A549 (cell line): ENCODE measurements at regions not wholly inside any gene's neighbourhood (a gene's known extent, or its start where the extent isn't known, plus 50 kb on each side); places are given as distances from the start of the nearest gene placed in this dataset.

Source experiments
- PHF8 ChIP-seq: fragments of 200-600 bp; sonication (generic); IDR thresholded peaks from 2 replicates; pipeline ENCODE4 v1.6.1; 2016; ENCODE audit warnings: low read depth, mild to moderate bottlenecking, antibody characterized with exemption, moderate library complexity, borderline replicate concordance
- REST ChIP-seq: fragments of 200-600 bp; sonication (generic); IDR thresholded peaks from 2 replicates; pipeline ENCODE4 v1.6.1; 2016; ENCODE audit warnings: antibody characterized with exemption, mild to moderate bottlenecking, moderate library complexity
- RFX5 ChIP-seq: fragments of 450-650 bp; IDR thresholded peaks from 2 replicates; pipeline ENCODE4 v1.7.1; 2014; ENCODE audit warnings: antibody characterized with exemption, mild to moderate bottlenecking, moderate library complexity
- TF ChIP-seq, protein P1 (sequence below): fragments of >200 bp; sonication (Bioruptor Twin); formaldehyde crosslinking; IDR thresholded peaks from 3 replicates; pipeline ENCODE4 v1.5.1; 2016

DNA sequence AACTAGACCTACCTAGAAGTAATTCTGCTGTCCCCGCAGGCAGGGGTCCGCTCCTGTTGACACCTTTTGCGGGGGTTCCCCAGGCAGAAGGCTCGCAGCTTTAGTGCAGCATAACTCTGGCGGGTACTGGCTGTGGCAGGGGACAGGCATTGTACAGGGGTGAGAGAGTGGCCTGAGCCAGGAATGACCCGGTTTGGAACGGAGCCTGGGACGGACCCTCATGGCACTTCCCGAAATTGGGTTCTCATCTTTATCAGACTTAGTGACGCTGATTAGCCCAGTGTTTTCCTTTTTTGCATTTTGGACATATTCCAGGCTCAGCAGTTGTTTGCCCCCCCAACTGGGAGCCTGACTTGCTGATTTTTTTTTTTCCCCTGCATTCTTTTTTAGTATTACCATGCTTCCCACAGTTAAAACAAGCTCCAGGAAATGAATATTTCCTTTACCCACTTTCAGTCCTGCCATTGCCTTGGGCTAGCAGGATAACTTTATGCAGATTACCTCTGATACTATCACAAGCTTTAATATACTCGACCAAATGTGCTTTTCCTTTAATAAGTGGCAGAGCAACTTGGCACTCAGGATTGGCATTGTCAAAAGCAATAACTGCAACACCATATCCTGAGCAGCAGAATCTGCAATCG, 55.8 kb upstream of the WDR1 start:
- TF ChIP-seq, protein P1, sequence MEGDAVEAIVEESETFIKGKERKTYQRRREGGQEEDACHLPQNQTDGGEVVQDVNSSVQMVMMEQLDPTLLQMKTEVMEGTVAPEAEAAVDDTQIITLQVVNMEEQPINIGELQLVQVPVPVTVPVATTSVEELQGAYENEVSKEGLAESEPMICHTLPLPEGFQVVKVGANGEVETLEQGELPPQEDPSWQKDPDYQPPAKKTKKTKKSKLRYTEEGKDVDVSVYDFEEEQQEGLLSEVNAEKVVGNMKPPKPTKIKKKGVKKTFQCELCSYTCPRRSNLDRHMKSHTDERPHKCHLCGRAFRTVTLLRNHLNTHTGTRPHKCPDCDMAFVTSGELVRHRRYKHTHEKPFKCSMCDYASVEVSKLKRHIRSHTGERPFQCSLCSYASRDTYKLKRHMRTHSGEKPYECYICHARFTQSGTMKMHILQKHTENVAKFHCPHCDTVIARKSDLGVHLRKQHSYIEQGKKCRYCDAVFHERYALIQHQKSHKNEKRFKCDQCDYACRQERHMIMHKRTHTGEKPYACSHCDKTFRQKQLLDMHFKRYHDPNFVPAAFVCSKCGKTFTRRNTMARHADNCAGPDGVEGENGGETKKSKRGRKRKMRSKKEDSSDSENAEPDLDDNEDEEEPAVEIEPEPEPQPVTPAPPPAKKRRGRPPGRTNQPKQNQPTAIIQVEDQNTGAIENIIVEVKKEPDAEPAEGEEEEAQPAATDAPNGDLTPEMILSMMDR: no peak
- TF ChIP-seq REST: no peak
- no peak for TF ChIP-seq RFX5
- TF ChIP-seq PHF8: no peak
